ENCODE measurements at regions not wholly inside any gene's neighbourhood (a gene's known extent, or its start where the extent isn't known, plus 50 kb on each side); places are given as distances from the start of the nearest gene placed in this dataset.

GRCh38 chr3:178019645-178020044 lies 516.6 kb upstream of the KCNMB2 start (continued):
- no peak for TF ChIP-seq ZNF770 (CRISPR knock-in tag; IDR thresholded peaks at IDR 0.05)
- TF ChIP-seq WIZ (CRISPR knock-in tag; IDR thresholded peaks at IDR 0.05), result no peak
- TF ChIP-seq SYNCRIP (IDR thresholded peaks at IDR 0.05; ENCODE audit: insufficient read depth, low read depth, low read length), result no peak
- TF ChIP-seq KDM5B (CRISPR knock-in tag; IDR thresholded peaks at IDR 0.05; ENCODE audit: borderline replicate concordance), result no peak
- TF ChIP-seq ZNF430 (CRISPR knock-in tag; IDR thresholded peaks at IDR 0.05), result no peak
- TF ChIP-seq ZNF460 (CRISPR knock-in tag; IDR thresholded peaks at IDR 0.05; ENCODE audit: borderline replicate concordance), result no peak
- no peak for TF ChIP-seq ZNF839 (CRISPR knock-in tag; IDR thresholded peaks at IDR 0.05; ENCODE audit: borderline replicate concordance)
- TF ChIP-seq MTF2 (CRISPR knock-in tag; IDR thresholded peaks at IDR 0.05; ENCODE audit: borderline replicate concordance), result no peak
- TF ChIP-seq SMYD3 (CRISPR knock-in tag; IDR thresholded peaks at IDR 0.05), result no peak
- no peak for TF ChIP-seq ZNF230 (CRISPR knock-in tag; IDR thresholded peaks at IDR 0.05)
- TF ChIP-seq DNMT1 (CRISPR knock-in tag; IDR thresholded peaks at IDR 0.05), result no peak
- no peak for TF ChIP-seq CREBL2 (CRISPR knock-in tag; IDR thresholded peaks at IDR 0.05; ENCODE audit: borderline replicate concordance)
- no peak for TF ChIP-seq ZNF543 (CRISPR knock-in tag; IDR thresholded peaks at IDR 0.05)
- no peak for TF ChIP-seq SIX1 (CRISPR knock-in tag; IDR thresholded peaks at IDR 0.05; ENCODE audit: borderline replicate concordance)
- TF ChIP-seq ZNF720 (CRISPR knock-in tag; IDR thresholded peaks at IDR 0.05), result no peak
- TF ChIP-seq CENPX (CRISPR knock-in tag; IDR thresholded peaks at IDR 0.05), result no peak
